ENCODE measurements at regions not wholly inside any gene's neighbourhood (a gene's known extent, or its start where the extent isn't known, plus 50 kb on each side); places are given as distances from the start of the nearest gene placed in this dataset.

DNA sequence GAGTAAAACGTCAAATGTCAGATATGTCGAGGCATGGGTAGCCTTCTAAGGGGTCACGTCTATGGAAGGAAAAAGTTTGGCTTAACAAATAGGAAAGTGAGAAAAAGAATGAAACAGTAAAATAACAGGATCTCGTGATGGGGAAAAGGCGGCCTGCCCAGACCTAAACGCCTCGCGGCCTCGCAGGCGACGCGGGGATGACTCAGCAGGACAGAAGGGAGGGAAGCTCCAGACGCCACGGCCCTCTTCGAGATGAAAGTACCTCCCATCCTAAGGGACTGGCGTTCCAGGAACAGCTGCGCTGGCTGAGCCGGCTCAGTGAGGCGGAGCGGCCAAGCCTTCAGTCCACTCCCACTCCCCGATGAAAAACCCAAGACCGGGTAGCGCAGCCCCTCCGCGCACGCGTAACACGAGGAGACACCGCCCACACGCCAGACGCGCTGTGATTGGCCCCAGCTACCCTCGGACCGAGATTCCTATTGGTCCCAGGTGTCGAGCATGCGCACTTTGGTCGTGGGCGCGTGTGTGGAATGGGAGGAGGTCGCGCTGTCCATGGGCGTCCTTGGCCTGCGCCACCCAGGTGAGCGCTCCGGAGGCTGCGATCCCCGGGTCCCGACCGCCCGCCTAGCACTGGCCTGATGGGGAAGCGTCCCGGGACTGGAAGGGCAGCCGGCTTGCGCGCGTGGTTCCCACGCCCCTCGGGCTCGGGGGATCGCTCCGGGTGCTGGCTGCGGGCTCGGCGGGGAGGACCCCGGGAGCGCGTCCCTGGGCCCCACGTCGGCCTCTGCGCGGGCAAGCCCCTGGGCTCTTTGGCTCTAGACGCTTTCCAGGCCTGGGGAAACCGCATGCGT, 588.5 kb downstream of the MTRR start:
- peak; percentile 56 to 80 (median 70) for DNase-seq (ENCODE audit: low read depth in 3 of 3, low spot score in 1 of 3)

DNA sequence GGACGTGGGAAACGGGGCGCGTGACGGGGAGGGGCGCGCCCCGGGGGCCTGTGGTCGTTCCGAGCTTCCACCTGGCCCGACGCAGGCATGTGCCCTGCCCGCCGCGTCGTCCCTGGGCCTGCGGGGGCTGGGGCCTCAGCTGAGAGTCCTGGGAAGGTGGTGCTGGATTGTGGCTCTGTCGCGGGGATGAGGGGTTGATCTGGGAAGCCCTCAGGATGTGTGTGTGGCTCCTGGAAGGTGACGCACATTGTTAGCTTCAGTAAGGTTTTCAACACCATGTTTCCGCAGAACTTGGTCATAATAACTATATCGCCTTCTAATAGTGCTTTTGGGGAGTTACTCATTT, 589.1 kb downstream of the MTRR start:
- no peak for DNase-seq (ENCODE audit: low read depth in 3 of 3, low spot score in 1 of 3)

DNA sequence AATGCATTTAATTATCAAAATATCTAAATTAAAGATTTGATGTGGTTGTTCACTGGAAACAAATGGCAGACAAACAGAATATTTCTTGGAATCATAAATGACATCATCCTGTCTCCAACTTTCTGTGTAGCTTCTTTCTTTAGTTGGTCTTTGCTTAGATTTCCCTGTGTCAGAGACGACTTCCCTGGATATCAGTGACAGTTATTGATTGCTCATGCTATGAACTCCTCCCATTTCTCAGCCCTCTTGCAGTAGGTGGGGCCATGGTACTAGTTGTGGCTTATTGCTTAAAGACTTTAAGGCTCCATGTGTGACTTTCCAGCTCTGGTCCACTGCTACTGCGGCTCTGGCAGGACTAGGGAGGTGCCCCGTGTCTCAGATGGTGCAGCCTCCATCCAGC, 592.6 kb downstream of the MTRR start:
- DNase-seq (ENCODE audit: low read depth in 3 of 3, low spot score in 1 of 3) = no peak

DNA sequence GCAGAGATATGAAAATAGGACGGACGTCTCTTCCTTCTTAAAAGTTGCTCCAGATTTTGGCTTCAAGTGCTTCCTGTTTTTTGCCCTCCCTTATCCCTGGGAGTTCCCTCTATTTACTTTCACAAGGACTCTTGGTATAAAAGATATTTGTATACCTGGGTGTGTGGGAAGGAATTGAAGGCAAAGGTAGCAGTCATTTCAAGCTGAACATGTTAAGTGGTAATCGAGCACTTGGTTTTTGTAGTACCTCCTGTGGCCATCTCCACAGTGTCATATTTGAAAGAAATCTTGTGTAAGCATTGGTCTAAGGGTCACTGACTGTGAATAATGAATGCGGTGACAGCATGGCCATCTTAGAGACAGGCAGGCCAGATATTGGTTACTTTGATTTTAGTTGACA, 593.6 kb downstream of the MTRR start:
- DNase-seq (ENCODE audit: low read depth in 3 of 3, low spot score in 1 of 3) = no peak

DNA sequence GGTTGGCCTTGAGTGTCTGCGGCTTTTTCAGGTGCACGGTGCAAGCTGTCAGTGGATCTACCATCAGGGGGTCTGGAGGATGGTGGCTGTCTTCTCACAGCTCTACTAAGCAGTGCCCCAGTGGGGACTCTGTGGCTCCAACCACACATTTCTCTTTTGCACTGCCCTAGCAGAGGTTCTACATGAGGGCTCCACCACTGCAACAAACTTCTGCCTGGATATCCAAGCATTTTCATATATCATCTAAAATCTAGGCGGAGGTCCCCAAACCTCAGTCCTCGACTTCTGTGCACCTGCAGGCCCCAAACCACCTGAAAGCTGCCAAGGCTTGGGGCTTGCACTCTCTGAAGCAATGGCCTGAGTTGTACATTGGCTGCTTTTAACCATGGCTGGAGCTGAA, 601.5 kb downstream of the MTRR start:
- DNase-seq (ENCODE audit: low read depth in 3 of 3, low spot score in 1 of 3) = no peak

DNA sequence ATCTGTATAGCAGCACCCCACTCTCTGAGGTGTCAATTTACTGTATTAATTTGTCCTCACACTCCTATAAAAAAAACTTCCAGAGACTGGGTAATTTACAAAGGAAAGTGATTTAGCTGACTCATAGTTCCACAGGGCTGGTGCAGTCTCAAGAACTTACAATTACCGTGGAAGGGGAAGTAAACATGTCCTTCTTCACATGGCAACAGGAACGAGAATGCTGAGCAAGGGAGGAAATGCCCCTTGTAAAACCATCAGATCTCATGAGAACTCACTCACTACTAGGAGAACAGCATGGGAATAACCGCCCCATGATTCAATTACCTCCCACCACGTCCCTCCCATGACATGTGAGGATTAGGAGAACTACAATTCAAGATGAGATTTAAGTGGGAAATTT, 602.6 kb downstream of the MTRR start:
- no peak for DNase-seq (ENCODE audit: low read depth in 3 of 3, low spot score in 1 of 3)

DNA sequence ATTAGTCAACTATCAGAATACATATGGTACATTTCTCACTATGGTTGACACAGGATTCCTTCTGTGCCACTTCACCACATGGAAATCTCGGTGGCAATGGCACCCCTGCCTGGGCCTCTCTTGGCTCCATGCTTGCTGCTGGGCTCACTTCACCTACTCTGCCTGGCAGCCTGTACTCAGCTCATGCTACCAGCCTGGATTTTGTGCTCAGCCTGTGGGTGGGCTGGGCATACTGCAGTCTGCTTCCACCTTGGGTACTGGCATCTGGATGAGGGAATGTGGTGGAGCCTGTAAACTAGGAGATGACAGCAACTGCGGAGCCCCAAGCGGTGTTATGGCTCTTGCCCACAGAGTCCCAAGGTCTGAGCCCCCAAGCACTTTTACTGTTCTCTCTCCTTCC, 604.1 kb downstream of the MTRR start:
- no peak for DNase-seq (ENCODE audit: low read depth in 3 of 3, low spot score in 1 of 3)

DNA sequence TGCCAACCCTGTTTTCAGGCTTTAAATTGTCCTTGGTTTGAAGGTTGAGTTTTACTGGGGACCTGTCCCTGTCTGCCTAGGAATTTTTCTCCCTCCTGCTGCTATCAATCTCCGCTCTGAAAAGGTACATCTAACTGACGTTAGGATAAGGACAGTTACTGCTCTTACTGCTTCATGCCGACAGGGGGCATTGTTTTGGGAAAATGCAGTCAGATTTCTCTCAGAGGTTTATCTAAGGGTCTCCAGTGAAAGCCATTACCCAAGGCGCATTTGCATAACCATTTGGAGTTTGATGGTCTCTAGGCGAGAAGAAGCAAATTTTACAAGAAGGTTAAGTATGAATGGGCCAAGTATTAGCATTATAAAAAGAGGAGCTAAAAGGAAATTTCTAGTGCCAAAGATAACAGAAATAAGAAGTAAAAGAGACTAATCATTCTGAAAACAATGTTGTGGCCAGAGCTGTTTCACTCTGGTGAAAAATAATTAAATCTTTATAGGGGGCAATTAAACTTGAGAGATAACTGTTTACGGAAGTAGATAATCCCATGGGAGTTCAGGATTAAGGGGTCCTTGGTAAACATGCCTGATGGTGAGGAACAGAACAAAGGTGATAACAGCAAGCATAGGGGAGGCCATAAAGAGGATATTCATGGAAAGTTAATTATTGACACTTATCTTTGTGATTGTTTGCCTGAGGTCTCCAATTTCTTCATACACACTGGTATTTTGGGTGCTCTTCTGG, 605.0 kb downstream of the MTRR start:
- no peak for DNase-seq (ENCODE audit: low read depth in 3 of 3, low spot score in 1 of 3)

DNA sequence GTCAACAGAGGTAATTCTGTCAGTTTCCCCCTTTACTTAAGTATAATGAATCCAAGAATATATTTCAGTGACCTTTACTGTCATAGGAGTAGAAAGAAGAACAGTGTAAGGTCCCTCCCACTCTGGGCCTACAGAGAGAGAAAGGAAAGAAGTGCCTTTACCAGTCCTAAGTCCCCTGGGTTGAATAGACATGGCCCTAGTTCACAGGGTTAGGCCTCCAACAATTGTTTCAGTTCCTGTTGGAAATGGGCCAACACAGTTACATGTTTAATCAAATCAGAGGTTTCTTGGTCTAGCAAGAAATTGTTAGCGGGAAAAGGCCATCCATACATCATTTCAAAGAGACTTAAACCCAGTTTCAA, 605.6 kb downstream of the MTRR start:
- no peak for DNase-seq (ENCODE audit: low read depth in 3 of 3, low spot score in 1 of 3)

DNA sequence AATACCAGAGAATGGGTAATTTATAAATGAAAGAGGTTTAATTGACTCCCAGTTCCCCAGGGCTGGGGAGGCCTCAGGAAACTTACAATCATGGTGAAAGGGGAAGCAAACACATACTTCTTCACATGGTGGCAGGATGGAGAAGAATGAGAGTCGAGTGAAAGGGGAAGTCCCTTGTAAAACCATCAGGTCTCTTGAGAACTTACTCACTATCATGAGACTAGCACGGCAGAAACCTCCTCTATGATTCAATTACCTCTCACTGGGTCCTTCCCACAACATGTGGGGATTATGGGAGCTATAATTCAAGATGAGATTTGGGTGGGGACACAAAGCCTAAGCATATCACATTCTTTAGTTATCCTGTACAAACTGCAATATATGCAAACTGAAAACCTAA, 609.4 kb downstream of the MTRR start:
- DNase-seq (ENCODE audit: low read depth in 3 of 3, low spot score in 1 of 3) = no peak

DNA sequence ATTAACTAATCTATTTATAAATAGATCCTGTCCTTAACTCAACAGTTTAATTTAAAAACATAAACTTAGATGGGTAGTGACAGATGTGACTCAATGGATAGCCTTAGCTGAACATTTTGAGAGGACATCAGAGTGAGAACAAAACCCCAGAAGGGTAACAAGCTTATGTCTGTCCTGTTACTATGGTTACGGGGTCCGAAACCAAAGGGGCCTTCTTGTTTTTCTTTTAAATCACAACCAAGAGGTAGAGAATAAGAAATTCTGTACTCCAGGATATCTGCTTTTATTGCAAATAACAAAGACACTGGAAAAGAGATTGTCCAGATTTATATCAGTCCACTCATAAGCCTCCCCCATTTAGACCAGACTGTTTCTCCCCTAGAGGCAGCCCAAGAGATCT, 612.1 kb downstream of the MTRR start:
- no peak for DNase-seq (ENCODE audit: low read depth in 3 of 3, low spot score in 1 of 3)

DNA sequence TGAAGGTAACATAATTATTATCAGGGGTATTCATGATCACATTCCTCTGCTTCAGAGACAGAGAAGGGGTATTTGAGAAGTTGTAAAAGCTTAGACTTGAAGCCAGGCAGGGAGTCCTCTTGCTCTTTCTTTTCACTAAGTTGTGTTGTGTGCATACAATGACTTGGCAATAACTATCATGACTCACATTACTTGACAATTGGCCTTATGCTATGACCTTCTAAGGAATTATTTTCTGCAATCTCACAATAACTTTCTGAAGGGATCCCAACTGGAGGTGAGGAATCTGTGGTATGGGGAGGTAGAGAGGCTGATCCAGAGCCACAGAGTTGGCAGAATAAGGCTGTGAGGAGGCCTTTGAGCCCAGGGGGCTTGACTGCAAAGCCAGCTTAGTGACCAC, 622.3 kb downstream of the MTRR start:
- DNase-seq (ENCODE audit: low read depth in 3 of 3, low spot score in 1 of 3) = no peak

DNA sequence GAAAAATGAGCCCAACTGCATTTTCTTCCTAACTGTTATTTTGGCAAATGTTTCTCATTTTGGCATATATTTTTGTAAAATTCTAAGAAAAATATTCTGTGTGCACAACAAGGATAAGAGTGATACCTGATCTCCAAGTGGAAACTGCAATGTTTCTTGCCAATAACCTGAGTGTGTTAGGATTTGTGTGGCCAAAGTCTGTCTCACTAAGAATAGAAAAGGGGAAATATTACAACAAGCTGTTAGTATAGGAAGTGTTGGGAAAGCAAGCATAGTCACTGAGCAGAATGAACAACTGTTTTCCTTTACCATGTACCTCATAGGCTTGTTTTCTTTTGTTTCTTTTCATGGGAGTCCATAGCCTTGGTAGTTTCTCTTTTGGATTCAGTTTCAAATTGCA, 624.2 kb downstream of the MTRR start:
- DNase-seq (ENCODE audit: low read depth in 3 of 3, low spot score in 1 of 3) = no peak

DNA sequence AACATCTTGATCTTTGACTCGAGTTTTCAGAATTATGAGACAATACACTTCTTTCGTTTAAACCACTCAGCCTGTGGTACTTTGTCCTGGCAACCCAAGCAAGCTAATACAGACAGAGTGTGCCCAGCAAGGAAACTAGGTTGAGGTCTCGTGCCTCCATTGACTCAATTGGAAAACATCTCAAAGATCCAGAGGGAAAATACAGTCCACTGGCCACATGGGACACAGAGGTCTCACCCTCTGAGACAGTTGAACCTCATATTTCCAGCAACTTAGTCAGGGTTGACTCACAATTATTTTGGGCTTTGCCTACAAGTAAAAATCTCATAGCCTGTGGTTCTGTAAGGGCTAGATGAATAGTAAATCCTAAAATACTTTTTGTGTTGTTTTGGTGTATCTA, 631.5 kb downstream of the MTRR start:
- no peak for DNase-seq (ENCODE audit: low read depth in 3 of 3, low spot score in 1 of 3)

DNA sequence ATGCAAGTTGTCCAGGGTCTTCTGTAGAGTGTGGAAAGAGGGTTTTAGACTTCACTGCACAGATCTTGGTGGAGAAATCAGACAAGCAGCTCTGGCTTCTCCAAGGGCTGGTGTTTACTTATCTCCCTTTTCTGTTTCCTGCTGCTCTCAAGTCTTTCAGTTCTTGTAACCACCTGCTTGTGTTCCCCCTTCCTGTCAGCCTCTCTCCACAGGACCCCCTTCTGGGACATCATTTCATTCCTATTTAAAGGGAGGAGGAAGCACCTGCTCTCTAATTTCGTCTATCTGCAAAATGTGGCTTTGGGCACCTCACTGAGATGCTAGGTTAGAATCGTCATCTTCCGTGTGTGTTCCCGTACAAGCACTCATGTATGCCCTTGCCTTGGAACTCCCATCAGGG, 636.2 kb downstream of the MTRR start:
- DNase-seq (ENCODE audit: low read depth in 3 of 3, low spot score in 1 of 3) = no peak

DNA sequence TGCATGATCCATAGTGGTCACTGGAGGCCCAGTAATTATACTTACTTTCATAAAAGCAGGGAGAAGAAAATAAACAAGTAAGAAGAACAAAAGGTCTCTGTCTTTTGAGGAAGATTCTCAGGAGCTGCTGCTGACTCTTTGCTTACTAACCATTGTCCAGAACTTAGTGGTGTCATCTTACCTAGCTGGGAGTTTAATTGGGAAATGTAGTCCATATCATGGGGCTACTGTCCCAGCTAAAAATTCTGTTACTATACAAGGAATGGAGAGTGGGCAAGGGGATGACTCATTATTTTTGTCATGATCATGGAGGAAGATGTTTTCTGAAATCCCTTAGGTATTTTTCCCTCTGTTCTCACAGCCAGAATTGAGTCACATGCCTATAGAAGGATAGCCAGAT, 639.3 kb downstream of the MTRR start:
- no peak for DNase-seq (ENCODE audit: low read depth in 3 of 3, low spot score in 1 of 3)

DNA sequence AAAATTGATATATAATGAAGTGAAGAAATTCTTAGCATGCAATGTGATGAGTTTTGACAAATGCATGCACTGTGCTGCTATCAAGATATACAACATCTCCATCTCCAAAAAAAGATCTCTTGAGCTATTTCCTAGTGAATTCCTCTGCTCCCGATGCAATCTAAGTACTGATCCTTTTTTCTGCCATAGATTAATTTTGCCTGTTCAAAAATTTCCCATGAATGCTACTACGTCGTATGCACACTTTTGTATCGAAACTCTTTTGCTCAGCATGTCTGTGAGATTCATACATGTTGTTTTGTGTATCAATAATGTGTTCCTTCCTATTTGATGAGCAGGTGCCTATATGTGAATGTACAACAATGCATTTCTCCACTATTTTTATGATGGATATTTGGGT, 647.4 kb downstream of the MTRR start:
- no peak for DNase-seq (ENCODE audit: low read depth in 3 of 3, low spot score in 1 of 3)

DNA sequence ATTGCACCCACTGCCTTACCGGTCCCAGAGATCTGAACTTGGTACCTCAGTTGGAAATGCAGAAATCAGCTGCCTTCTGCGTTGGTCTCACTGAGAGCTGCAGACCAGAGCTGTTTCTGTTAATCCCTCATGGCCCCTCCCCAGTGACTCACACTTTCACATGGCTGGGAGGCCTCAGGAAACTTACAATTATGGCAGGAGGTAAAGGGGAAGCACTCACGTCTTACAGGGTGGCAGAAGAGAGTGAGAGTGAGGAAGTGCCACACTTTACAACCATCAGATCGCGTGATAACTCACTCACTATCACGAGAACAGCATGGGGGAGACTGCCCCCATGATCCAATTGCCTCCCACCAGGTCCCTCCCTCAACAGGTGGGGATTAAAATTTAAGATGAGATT, 648.5 kb downstream of the MTRR start:
- no peak for DNase-seq (ENCODE audit: low read depth in 3 of 3, low spot score in 1 of 3)

DNA sequence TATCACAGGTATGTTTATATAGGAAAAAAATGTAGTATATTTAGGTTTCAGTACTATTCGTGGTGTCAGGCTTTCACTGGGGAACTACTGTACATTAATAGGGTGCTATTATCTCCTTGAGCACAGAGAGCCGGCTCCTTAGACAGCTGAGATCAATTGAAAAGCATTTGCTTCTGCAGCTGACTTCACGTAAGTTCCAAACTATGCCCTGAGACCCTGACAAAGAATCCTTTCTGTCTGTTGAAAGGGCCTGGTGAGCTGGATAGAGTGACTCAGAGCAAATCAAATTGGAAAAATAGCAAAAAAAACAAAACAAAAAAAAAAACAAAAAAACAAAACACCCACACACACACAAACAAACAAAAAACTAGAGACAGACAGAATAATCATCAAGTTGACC, 652.0 kb downstream of the MTRR start:
- no peak for DNase-seq (ENCODE audit: low read depth in 3 of 3, low spot score in 1 of 3)

DNA sequence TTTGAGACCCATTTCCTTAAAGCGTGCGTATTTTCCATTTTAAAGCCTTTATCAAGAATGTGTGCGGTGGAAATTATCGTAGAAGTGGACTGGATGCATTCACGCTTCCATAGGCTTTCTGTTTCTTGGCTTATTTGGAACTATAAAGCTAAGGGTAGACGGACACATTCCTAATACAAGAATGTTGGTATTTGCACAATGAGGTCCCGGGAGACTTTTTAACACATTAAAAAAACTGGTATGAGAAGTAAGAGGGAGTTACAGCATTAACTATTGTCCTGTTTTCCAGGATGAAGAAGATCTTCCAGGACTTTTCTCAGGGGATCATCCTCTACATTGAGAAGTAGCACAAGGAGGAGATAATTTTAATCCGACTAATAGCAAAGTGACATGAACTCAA, 653.0 kb downstream of the MTRR start:
- DNase-seq (ENCODE audit: low read depth in 3 of 3, low spot score in 1 of 3) = no peak

DNA sequence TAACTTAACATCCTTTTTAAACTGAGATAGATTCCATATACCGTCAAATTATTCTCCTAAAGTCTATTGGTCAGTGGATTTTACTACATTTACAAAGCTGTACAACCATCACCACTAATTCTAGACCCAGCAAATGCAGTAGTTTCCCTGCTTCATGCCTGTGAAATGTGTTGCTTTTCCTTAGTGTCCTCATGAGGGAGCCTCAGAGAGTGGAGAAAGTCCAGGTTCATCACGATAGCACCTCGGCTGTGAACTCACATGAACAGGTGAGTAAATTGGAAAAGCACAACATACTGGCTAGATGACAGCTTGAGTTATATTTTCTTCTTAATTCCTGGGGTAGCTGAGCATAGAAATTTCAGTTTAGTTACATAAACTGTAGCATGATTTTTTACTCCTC, 653.7 kb downstream of the MTRR start:
- no peak for DNase-seq (ENCODE audit: low read depth in 3 of 3, low spot score in 1 of 3)

DNA sequence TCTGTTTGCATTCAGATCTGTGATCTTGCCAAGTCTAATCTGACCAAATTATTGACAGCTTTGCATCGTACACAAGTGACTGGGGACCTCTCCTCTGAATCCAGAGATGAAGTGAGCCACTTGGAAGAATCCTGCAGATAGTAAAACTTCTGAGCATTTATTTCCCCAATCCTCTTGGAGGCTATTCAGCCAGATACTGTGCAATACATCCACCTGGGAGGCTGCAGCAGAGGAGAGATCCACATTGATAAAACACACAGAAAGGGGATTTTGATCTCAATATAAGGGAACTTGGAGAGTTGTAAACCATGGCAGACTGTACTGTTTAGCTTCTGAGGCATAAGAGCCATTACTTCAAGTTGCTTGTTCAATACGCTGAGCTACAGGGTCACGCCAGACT, 654.6 kb downstream of the MTRR start:
- no peak for DNase-seq (ENCODE audit: low read depth in 3 of 3, low spot score in 1 of 3)

DNA sequence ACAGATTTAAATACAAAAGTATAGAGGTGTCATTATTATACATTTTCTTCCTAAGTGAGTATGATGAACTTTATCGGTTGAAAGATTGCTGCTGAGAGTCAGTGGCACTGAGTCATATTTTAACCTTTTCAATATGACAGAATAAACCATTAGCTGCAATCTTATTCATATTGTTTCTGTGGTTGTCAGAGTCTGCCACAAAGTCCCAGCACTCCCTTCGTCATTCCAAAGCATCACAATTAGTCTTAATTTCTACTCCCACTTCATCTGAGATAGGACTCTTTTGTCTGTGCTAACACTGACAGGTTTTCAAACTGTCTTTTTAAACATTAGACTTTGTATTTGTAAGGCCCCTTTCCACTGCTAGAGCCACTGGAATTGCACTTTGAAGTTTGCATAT, 656.9 kb downstream of the MTRR start:
- no peak for DNase-seq (ENCODE audit: low read depth in 3 of 3, low spot score in 1 of 3)
